Skeletal muscle cell (primary cell): ENCODE measurements at regions not wholly inside any gene's neighbourhood (a gene's known extent, or its start where the extent isn't known, plus 50 kb on each side); places are given as distances from the start of the nearest gene placed in this dataset.

ENCODE experiments used
- DNase-seq: peaks from one replicate; pipeline ENCODE4 v3.0.0-alpha.2; 2010; ENCODE audit warnings: low read depth
- H3K4me3 ChIP-seq: 2 replicates; pipeline ENCODE4 v1.5.1; 2011; ENCODE audit warnings: low read depth, mild to moderate bottlenecking, control low read depth, low read length, moderate library complexity

DNA sequence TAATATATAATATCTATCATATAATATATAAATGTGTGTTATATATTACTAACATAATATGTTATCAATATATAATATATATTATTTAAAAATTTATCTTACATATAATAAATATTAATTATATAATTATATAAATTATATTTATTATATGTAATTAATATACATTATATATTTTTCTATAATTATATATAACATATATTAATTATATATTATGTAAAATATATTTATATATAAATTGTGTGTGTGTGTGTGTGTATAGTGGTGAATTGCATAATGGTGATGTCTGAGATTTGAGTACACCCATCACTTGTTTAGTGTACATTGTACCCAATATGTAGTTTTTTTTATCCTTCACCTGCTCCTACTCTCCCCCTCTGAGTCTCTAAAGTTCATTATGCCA lies 205.9 kb upstream of the KCNG1 start:
- DNase-seq, result no peak
- H3K4me3 ChIP-seq, result no peak overlapping the region

DNA sequence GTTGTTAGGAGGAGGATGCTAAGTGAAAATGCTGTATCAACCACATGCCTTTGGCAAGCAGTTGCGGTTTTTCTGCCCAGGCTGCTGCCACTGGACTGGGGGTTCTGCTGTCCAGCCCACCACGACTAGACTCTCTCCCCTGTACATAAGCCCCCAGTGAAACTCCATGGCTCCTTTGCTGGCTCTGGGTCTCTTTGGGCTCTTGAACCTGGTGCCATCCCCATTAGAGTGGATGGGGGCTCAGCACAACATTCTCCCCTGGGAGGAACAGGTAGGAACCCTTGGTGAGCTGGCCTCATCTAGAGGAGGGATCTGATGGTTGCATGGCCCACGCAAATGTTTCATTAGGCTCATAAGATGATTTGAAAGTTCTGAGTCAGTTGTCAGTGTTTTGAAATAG lies 204.8 kb upstream of the KCNG1 start:
- no peak overlapping the region for H3K4me3 ChIP-seq
- no peak for DNase-seq

DNA sequence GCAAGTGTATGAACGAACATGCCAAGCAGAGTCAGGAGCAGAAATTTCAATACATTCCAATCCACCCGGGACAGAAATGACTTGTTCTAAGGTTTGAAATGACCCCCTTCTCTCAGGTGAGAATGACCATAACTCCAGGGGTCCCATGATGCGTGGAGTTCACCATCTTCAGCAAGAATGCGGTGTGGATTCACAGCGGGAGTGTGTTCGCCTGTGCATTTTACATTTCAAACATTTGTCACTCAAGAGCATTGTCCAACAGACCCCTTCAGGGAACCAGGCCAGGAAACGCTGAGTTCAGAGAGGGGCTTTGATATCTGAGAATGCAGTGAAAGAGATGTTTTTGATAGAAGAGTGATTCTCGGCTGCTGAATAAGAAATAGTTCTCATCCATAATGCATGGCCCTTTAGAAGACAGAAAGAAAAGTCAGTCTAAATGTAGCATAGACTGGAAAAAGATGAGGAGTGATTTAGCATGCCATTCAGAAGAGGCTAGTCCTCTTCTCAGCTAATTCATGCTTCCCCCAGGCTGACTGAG lies 200.3 kb upstream of the KCNG1 start:
- H3K4me3 ChIP-seq, result no peak overlapping the region
- DNase-seq, result no peak

DNA sequence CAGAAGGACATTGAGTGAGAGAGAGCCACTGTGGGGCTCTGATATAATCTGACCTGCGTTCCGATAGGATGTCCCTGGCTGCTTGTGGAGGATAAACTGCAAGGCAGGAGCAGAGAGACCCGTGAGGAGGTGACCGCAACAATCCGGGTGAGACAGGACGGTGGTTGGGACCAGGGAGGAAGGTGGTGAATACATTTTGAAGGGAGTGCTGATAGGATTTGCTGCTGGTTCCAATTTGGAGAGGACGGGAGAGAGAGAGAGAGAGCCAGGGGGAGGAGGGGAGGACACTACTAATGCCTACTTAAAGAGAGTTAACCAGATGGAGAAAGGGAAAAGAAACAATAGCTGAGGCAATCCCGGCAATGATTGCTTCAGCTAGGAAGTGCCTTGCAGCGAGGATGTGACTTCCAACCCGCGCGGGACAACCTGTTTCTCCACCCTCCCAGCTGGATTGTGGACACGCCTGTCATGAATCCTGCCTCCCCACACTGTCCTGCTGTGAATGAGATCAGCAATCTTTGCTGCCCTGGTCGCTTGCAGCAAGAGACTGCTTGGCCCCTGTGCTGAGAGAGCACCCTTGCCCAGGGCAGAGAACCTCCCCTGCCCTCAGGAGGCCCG lies 199.0 kb upstream of the KCNG1 start:
- peak overlapping the region; percentile 22 for H3K4me3 ChIP-seq
- peak; percentile 54 for DNase-seq

DNA sequence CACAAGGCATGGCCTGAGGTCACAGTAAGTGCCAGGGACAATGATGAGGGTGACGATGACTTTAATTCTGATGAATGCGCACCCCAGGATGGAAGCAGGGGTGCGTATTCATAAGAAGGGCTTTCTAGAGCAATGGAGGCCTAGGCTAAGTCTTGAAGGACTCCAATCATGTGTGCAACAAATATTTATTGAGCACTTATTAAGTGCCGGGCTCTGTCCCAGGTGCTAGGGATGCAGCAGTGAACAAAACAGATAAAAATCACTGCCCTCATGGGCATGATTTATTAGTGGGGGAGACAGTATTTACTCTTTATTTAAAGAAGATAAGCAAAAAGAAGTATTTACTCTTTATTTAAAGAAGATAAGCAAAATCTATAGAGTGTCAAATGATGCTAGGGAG lies 198.2 kb upstream of the KCNG1 start:
- DNase-seq, result no peak
- H3K4me3 ChIP-seq, result no peak overlapping the region

DNA sequence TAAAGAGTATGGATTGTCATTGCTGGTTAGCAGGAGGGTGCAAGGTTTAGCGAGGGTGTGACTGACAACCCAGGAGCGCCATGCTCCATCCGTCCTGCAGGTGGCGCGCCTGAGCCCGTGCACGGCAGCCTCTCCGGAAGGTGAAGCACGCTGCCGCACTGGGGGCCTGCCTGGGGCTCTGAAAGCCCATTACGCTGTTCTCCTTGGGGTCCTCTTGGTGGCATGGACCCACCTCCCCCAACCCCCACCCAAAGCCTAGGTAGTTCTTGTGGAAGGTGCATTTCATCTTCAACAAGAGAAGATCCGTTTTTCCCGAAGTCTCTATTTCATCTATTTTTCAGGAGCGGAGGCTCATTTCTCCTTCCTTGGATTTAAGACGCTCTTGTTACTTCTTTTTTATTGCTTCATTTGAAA lies 197.4 kb upstream of the KCNG1 start:
- no peak overlapping the region for H3K4me3 ChIP-seq
- DNase-seq, result no peak

DNA sequence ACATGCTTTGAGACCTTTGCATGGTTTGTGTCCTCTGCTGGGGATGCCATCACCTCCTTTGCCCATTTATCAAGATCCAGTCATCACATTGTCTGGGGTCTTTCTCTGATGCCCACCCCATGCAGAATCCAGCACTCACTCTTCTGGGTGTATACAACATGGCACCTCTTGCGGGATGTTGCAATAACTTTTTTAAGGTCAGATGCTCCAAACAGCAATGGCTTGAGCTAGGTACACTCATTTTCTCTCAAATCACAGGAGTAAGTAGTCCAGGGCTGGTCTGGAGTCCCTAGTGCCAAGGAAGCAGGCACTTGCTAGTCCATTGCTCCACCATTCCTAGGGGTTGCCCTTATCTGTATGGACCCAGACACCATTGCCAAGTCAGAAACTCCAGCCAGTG lies 196.6 kb upstream of the KCNG1 start:
- no peak for DNase-seq

DNA sequence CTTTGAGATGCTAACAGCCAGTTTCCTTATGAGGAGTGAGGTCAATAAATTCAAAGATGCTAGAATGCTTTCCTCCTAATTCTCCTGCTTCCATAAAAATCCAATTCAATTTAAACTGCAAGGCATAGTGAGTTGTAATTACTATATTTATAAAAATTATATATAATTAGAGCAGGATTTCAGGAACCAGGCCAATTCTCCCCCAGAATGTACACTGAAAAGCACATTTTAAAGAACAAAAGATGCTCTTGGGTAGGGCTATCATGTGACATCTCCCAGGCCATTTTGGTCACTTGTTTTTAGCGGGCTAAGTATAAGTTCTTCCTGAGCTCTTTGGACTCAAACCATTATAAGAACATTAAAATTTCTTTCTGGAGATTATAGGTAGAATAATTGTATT lies 195.7 kb upstream of the KCNG1 start:
- H3K4me3 ChIP-seq, result no peak overlapping the region
- no peak for DNase-seq

More for the DNA sequence above, 196.6 kb upstream of the KCNG1 start:
- no peak overlapping the region for H3K4me3 ChIP-seq

DNA sequence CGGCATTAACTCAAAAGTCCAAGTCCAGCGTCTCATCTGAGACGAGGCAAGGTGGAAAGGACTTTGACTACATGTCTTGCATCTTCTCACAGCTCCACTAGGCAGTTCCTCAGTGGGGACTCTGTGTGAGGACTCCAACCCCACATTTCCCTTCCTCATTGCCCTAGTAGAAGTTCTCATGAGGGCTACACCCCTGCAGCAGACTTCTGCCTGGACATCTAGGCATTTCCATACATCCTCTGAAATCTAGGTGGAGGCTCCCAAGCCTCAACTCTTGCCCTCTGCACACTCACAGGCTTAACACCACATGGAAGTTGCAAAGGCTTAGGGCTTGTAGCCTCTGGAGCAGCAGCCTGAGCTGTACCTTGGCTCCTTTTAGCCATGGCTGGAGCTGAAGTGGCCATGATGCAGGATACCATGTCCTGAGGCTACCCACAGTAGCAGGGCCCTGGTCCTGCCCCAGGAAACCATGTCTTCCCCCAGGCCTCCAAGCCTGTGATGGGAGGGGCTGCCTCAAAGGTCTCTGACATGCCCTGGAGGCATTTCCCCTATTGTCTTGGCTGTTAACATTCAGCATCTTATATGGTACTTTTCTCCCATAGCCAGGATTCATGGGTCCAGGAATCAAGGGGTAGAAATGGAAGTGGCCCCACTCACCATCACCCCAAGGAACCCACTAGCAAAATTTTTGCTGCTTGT lies 194.6 kb upstream of the KCNG1 start:
- no peak overlapping the region for H3K4me3 ChIP-seq
- DNase-seq, result no peak

DNA sequence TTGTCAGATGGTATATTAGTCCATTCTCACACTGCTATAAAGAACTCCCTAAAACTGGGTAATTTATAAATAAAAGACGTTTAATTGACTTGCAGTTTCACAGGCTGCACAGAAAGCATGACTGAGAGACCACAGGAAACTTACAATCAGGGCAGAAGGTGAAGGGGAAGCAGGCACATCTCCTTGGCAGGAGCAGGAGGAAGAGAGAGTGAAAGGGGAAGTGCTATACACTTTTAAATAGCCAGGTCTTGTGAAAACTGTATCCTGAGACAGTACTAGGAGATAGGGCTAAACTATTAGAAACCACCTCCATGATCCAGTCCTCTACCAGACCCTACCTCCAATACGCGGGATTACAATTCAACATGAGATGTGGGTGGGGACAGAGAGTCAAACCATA lies 193.9 kb upstream of the KCNG1 start:
- no peak for DNase-seq
- H3K4me3 ChIP-seq, result no peak overlapping the region

DNA sequence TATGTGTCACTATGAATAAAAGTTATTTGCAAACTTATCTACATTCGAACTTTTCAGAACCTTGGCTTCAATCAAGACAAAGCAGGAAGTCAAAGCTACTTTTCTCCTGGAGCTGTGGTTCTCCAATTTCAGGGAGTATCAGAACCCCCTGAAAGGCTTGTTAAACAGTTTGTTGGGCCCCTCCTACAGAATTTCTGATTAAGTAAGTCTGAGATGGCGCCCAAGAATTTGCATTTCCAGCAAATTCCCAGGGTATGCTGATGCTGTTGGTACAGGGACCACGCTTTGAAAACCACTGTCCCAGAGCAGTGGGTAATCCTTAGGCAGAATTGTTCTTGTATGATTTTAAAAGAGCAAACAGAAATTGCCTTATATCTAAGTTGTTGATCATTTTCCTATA lies 189.9 kb upstream of the KCNG1 start:
- H3K4me3 ChIP-seq, result no peak overlapping the region
- no peak for DNase-seq

DNA sequence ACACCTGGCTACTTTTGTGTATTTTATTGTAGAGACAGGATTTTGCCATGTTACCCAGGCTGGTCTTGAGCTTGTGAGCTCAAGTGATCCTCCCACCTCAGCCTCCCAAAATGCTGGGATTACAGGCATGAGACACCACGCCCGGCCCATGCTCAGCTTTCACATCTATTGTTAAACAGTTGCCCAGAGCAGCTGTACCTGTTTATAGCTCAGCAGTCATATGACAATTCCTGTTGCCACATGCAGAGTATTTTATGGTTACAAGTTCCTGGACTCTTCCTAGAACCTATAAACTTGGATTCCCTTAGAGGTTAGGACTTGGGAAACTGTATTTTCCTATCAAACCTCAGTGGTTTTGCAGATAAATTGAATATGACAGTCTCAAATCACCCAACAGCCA lies 188.3 kb upstream of the KCNG1 start:
- no peak for DNase-seq
- no peak overlapping the region for H3K4me3 ChIP-seq

DNA sequence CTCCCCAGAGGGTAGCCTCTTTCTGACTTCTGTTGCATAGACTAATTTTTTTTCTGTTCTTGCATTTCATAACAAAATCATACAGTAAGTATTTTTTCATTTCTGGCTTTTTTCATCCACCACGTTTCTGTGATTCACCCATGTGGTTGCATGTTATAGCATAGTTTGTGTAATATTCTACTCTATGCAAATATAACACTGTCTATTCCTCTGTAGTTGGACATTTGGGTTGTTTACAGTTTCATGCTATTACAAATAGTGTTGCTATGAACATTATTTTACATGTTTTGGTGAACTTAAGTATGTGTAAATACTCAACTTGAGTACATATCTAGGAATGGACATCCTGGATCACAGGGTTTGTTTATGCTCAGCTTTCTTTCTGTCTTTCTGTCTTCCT lies 187.2 kb upstream of the KCNG1 start:
- DNase-seq, result no peak
- H3K4me3 ChIP-seq, result no peak overlapping the region

DNA sequence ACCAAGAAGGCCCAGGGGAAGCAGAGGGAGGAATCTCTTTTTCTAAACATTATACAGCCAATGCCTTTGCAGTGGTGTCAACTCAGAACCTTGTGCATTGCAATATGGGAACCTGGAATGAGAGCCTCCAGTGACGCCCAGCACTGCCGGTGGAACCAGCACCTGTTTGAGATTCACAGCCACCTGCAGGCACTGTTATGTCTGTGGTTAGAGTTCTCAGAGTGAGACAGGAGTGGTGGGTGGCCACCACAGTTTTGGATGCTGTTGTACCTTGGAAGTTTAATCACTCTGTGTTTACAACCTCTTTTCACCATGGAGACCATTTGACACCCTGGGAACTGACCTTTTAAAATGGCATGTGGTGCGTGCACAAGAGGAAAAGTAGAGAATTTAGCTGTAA lies 185.3 kb upstream of the KCNG1 start:
- DNase-seq, result no peak
- no peak overlapping the region for H3K4me3 ChIP-seq

DNA sequence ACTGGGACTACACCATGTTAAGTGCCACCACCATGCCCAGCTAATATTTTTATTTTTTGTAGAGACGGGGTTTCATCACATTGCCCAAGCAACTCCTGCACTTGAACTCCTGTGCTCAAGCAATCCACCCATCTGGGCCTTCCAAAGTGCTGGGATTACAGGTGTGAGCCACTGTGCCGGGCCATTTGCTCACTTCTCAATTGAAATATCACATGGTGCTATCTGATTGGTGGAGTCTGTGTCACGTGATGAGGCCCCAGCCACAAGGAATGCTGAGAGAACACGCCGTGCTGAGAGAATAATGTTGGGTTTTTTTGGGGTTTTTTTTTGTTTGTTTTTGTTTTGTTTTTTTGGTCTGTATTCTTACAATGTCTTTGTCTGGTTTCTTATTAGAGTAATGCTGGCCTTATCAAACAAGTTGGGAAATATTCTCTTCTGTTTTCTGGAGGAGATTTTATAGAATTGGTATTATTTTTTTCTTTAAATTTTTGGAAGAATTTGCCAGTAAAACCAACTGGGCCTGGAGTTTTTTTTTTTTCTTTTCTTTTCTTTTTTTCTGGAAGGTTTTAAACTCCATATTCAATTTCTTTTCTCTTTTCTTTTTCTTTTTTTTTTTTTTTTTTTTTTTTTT lies 183.2 kb upstream of the KCNG1 start:
- H3K4me3 ChIP-seq, result no peak overlapping the region
- no peak for DNase-seq

DNA sequence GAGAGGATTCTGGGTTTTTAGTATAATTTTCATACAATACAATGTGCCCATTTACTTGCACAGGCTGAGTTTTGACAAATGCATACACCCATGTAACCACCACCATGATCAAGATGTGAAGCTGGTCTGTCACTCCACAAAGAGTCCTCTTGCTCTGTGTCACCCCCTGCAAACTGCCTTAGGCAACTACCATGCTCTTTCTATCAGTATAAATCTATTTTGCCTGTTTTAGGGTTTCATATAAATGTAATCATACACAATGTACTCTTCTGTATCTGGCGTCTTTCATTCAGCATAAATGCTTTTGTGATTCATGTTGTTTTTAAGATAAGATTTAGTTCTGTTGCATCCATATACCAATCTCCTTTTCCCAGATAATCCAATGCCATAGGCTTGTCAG lies 181.9 kb upstream of the KCNG1 start:
- no peak for DNase-seq
- no peak overlapping the region for H3K4me3 ChIP-seq

DNA sequence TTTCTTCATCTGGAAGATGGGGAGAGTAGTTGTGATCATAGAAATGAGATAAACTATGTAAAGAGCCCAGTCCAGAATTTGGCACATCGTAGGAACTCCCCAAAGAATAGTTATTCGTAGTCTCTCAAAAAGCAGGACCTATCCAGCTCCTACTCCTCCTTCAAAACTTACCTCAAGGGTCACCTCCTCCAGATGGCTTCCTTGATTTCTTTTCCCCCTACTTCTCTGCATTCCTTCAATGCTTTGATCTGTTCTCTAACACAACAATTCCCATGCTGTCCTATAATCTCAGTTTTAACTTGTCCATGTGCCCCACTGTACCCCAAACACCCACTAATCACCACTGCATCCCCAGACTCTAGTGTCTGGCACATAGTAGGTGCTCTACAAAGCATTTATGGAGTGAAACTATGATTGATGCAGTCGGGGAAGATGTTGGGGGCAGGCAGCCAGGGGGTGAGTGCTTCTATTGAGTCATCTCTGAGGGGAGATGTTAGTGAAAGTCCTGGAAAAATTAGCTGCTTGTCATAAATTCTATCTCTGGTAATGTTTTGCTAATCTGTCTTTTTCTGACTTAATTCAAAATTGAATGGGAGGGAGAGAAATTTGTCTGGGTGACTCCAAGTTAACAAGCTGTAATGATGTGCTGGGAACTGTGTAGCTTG lies 181.3 kb upstream of the KCNG1 start:
- no peak for DNase-seq
- no peak overlapping the region for H3K4me3 ChIP-seq

DNA sequence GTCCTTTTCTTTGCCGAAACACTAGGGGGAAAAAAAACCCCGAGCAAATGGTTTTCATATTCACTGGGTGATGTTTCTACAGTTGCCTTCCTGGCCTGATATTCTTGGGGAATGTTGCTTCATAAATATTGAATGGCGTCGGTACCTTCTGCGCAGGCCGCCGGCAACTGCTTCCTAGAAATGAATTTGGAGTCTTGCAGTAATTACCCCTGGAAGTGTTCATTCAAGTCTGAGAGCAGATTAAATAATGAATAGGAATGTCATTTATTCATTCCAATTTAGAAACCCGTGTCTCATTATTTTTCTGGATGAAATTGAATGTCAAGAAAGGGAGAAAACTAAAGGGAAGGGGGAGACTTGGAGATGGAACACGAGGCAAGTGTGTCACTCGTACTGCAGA lies 179.4 kb upstream of the KCNG1 start:
- H3K4me3 ChIP-seq, result no peak overlapping the region
- DNase-seq, result no peak

DNA sequence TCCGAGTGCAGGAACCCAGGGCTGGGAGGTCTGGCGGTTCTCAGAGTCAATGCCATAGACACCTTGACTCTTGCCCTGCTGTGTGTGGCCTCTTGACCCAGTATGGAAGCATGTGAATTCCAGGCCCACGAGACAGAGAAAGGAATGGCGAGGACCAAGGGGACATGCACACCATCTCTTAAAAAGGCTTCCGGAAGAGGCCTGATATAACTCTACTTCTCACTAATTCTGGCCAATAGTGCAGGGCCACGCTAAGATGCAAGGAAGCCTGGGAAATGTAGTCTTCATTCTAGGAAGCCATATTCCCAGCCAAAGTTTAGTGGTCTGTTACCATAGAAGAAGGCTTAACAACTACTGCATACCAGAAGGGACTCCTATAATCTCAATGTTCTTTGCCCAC lies 177.0 kb upstream of the KCNG1 start:
- no peak for DNase-seq
- H3K4me3 ChIP-seq, result no peak overlapping the region

DNA sequence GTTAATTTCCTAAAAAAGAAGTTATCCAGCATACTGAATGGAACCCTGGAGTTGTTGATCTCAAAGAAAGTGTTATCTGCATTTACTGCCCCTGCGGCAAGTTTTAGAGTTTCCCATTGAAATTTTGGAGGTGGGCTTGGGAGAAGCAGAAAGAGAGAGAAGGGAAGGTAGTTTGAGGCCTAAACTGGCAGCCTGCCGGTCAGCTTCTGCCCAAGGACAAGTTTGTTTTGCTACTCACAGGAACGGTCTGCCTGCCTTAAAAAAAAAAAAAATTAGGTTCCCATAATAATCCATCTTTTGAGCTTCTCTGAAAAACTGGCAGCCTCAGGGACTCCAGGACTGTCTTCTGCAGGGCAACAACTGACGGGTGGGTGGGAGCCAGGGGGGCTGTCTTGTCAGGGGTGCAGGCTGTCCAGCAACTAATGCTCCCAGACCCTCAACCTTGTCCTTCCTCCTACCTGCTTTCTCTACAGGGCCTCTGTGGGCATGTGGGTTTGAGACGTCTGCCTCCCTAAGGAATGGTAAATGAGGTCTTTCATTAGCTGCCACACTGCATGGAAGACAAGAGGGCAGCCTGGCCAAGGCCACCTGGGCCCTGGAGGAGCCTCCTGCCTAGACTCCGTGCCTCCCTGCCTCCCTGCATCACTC lies 176.1 kb upstream of the KCNG1 start:
- no peak overlapping the region for H3K4me3 ChIP-seq
- DNase-seq, result no peak
